AG08395 (cell line): ENCODE measurements at regions not wholly inside any gene's neighbourhood (a gene's known extent, or its start where the extent isn't known, plus 50 kb on each side); places are given as distances from the start of the nearest gene placed in this dataset.
A peak's percentile ranks its signal among the peaks of the same experiment; 100 is the strongest.
"Not testable (repeated sequence)": the region's sequence is repeated elsewhere in the genome, so short reads cannot be mapped to it uniquely, and the experiment has no call there.

Experiments
- DNase-seq: peaks from one replicate; pipeline ENCODE4 v3.0.0; 2012; ENCODE audit warnings: mixed read lengths, low spot score

DNA sequence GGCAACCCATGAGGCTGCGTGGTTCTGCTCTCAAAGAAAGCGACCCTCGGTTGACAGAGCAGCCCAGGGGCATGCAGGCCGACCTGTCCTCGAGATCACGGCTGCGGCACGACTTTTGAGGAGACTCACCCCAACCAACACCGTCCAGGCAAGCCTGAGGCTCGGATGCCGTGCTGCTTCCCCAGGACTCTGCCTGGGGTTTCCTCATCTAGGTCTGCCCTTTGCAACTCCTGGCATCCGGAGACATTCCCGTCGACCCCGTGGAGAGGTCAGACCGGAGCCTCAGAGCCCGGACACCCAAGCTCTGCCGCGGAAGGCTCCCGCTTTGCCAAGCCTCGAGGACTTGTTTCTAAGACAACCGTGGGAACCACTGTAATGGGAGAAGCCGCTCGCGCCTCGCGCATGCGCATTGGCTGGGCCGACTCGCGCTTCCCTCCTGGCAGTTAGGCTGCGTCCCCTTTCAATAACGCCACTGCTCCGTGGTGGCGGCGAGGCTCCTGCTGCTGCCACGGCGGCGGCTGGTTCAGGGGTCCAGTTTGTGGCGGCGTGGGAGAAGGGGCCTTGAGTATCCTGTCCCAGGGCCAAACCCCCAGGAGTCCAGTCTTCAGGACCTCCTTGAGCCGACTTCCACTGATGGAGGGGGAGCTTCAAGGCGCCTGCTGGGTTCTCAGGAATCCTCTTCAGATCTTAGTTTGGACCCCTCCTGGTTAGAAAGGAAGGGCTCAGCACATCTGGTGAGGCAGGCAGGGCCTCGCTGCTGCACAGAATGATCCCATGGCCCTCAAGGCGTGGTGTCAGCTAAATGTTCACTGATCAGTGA is 101.7 kb upstream of the ZNF337 start:
- not testable (repeated sequence) for DNase-seq

- not testable (repeated sequence) for DNase-seq
Observed at GRCh38 chr20:25797062-25797461, 100.4 kb upstream of the ZNF337 start.

GRCh38 chr20:25777241-25777640 is 80.6 kb upstream of the ZNF337 start:
- DNase-seq, result not testable (repeated sequence)

GRCh38 chr20:25774711-25775110 is 78.1 kb upstream of the ZNF337 start:
- not testable (repeated sequence) for DNase-seq

- DNase-seq, result not testable (repeated sequence)
Observed at GRCh38 chr20:25774203-25774602, 77.5 kb upstream of the ZNF337 start.

DNA sequence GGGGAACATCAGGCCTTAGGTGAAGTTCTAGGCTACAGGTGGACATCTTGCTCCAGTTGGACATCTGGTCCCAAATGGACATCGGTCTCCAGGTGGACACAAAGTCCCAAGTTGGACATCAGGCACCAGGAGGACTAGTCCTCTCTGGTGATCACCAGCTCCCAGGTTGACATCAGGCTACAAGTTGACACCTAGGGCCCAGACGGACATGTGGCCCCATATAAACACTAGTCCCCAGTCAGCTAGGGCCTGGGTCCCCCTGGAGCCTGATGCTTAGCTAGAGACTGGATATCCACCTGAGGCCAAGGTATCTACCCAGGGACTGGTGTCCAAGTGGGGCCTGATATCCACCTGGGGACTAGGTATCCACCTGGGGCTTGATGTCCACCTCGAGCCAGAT is 75.8 kb upstream of the ZNF337 start:
- not testable (repeated sequence) for DNase-seq

GRCh38 chr20:25771818-25772217 is 75.2 kb upstream of the ZNF337 start:
- not testable (repeated sequence) for DNase-seq

- DNase-seq, result no peak
Observed at GRCh38 chr20:25761596-25761995, 64.9 kb upstream of the ZNF337 start.

DNA sequence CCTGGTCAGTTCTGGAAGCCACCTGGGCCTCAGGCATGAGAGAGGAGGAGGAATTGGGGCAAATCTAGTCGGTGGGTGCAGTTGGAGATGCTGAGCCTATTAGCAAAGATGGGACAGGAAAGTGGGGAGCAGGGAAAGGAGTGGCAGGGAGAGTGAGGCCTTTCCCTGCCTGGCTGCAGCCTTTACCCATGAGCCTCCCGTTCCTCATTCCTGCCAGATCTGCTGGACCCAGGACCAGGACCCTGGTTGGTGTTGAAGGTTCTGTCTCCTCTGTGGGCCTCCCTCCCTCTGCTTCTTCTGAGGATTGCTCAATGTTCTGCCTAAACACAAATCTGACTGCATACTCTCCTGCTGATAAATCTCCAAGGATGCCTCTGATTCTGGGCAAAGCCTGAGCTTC is 64.4 kb upstream of the ZNF337 start:
- not testable (repeated sequence) for DNase-seq

DNA sequence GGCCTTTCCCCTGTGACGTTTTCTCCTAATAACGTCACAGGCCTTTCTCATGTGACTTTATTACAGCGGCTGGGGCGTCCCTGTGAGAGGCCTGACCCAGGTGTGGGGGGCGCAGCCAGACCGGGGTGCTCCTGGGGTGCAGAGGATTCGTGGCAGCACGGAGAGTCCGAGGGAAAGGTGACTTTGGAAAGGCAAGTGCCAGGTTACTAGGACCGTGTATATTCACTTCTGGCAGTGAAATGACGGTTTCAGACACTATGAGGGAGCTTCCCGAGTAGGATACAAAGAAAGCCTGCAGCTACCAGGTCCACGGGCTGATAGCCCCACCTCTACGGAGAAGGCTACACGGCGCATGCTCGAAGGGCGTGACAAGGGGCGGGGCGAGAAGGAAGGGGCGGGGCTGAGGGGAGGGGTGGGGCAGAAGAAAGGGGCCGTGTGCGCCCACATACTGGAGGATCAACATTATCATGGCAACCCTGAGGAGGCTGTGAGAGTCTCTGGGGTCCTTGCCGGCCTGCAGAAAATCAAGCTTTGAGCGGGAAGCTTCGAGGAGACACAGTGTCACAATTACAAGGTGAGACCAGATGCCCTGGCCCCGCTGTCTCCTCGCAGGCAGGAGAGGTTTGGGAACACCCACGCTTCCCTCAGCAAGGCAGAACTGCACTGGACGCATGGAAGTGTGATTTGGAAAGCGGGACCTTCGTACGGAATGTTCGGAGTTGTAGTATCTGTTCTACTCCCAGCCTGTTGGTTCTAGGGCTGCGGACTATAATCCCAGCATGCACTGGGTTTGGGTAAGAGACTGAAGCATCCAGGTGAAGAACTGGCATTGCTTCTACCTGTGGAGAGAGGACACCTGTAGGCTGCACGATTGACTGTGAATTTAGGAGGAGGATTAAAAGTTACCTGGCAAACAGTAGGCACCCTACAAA is 54.4 kb upstream of the ZNF337 start:
- DNase-seq, result peak; percentile 63

GRCh38 chr20:25750220-25750764 is 53.6 kb upstream of the ZNF337 start:
- no peak for DNase-seq

- no peak for DNase-seq
Observed at GRCh38 chr20:25749649-25750048, 53.0 kb upstream of the ZNF337 start.
